WTC11 (cell line): ENCODE measurements at regions not wholly inside any gene's neighbourhood (a gene's known extent, or its start where the extent isn't known, plus 50 kb on each side); places are given as distances from the start of the nearest gene placed in this dataset.

ENCODE experiments used
- ATAC-seq: fragments of 200-7000 bp; cut with Tn5 transposase; 2 replicates; pipeline ENCODE4 v1.10.0; 2021; ENCODE audit warnings: mild to moderate bottlenecking, moderate library complexity
- CTCF ChIA-PET: fragments of 300-600 bp; sonication (Branson Sonifier 250); formaldehyde crosslinking; loops from one replicate; lab custom pipeline; 2021; ENCODE audit warnings: antibody characterized with exemption; lab: Charles Lee
- POLR2A ChIA-PET: fragments of 350-600 bp; sonication (Branson Sonifier 250); formaldehyde crosslinking; loops from one replicate; lab custom pipeline; 2021; ENCODE audit warnings: antibody characterized with exemption; lab: Charles Lee
- DNase-seq: peaks from one replicate; pipeline ENCODE4 v3.0.0; 2021; ENCODE audit warnings: low spot score
- H3K27ac Mint-ChIP-seq: 2 replicates; pipeline ENCODE4 v1.8.0; 2021; ENCODE audit warnings: mixed read lengths
- H3K27me3 Mint-ChIP-seq: 2 replicates; pipeline ENCODE4 v1.8.0; 2021; ENCODE audit warnings: low read depth, mild to moderate bottlenecking, moderate library complexity, mixed read lengths
- H3K36me3 Mint-ChIP-seq: 2 replicates; pipeline ENCODE4 v1.8.0; 2021; ENCODE audit warnings: mixed read lengths
- H3K4me1 Mint-ChIP-seq: 2 replicates; pipeline ENCODE4 v1.8.0; 2022; ENCODE audit warnings: mixed read lengths
- H3K4me3 Mint-ChIP-seq: 2 replicates; pipeline ENCODE4 v1.8.0; 2021; ENCODE audit warnings: mild to moderate bottlenecking, moderate library complexity, mixed read lengths
- H3K9me3 Mint-ChIP-seq: 2 replicates; pipeline ENCODE4 v1.8.0; 2021; ENCODE audit warnings: mixed read lengths
- AFF4 ChIP-seq: sonication (generic); formaldehyde crosslinking; IDR thresholded peaks from 2 replicates; pipeline ENCODE4 v1.8.1; 2023; ENCODE audit warnings: mild to moderate bottlenecking, missing genetic modification reagents, borderline replicate concordance
- ARID4B ChIP-seq: sonication (generic); formaldehyde crosslinking; IDR thresholded peaks from 2 replicates; pipeline ENCODE4 v1.8.0; 2023; ENCODE audit warnings: missing genetic modification reagents, mild to moderate bottlenecking, borderline replicate concordance
- ATF3 ChIP-seq: sonication (generic); formaldehyde crosslinking; conservative IDR thresholded peaks from 2 replicates; pipeline ENCODE4 v1.8.1; 2022; ENCODE audit warnings: mild to moderate bottlenecking, missing genetic modification reagents
- CDX4 ChIP-seq: fragments of 250-450 bp; sonication (Bioruptor Pico); IDR thresholded peaks from 2 replicates; pipeline ENCODE4 v1.9.0; 2021; ENCODE audit warnings: moderate library complexity, mild to moderate bottlenecking, inconsistent platforms, borderline replicate concordance
- CTCF ChIP-seq: fragments of 200-600 bp; IDR thresholded peaks from 2 replicates; pipeline ENCODE4 v1.8.0; 2022; ENCODE audit warnings: antibody characterized with exemption
- ESRRA ChIP-seq: sonication (generic); formaldehyde crosslinking; IDR thresholded peaks from 2 replicates; pipeline ENCODE4 v1.8.1; 2022; ENCODE audit warnings: mild to moderate bottlenecking, missing genetic modification reagents, borderline replicate concordance
- FOXJ3 ChIP-seq: sonication (generic); formaldehyde crosslinking; IDR thresholded peaks from 2 replicates; pipeline ENCODE4 v1.9.0; 2021; ENCODE audit warnings: missing genetic modification reagents, mild to moderate bottlenecking, borderline replicate concordance
- GABPB1 ChIP-seq: sonication (generic); formaldehyde crosslinking; IDR thresholded peaks from 2 replicates; pipeline ENCODE4 v1.8.1; 2023; ENCODE audit warnings: mild to moderate bottlenecking, missing genetic modification reagents
- GTF2I ChIP-seq: fragments of 250-450 bp; sonication (Bioruptor Pico); conservative IDR thresholded peaks from 2 replicates; pipeline ENCODE4 v1.4.0; 2021; ENCODE audit warnings: mild to moderate bottlenecking
- NR2C2 ChIP-seq: sonication (generic); formaldehyde crosslinking; IDR thresholded peaks from 2 replicates; pipeline ENCODE4 v1.8.0; 2022; ENCODE audit warnings: mild to moderate bottlenecking, missing genetic modification reagents
- NR3C1 ChIP-seq: sonication (generic); formaldehyde crosslinking; conservative IDR thresholded peaks from 2 replicates; pipeline ENCODE4 v1.8.1; 2023; ENCODE audit warnings: low read depth, mild to moderate bottlenecking, missing genetic modification reagents
- OVOL2 ChIP-seq: fragments of 250-450 bp; sonication (Bioruptor Pico); IDR thresholded peaks from 2 replicates; pipeline ENCODE4 v1.9.0; 2021; ENCODE audit warnings: mild to moderate bottlenecking, borderline replicate concordance
- PRDM15 ChIP-seq: sonication (generic); formaldehyde crosslinking; IDR thresholded peaks from 2 replicates; pipeline ENCODE4 v1.8.0; 2022; ENCODE audit warnings: missing genetic modification reagents
- PRRX2 ChIP-seq: fragments of 250-450 bp; sonication (Bioruptor Pico); IDR thresholded peaks from 2 replicates; pipeline ENCODE4 v1.8.0; 2021; ENCODE audit warnings: mild to moderate bottlenecking
- RORB ChIP-seq: fragments of 250-450 bp; sonication (Bioruptor Pico); IDR thresholded peaks from 2 replicates; pipeline ENCODE4 v1.9.0; 2021; ENCODE audit warnings: mild to moderate bottlenecking
- USF2 ChIP-seq: sonication (generic); formaldehyde crosslinking; IDR thresholded peaks from 2 replicates; pipeline ENCODE4 v1.8.1; 2023; ENCODE audit warnings: mild to moderate bottlenecking, missing genetic modification reagents, moderate library complexity
- ZNF263 ChIP-seq: sonication (generic); formaldehyde crosslinking; IDR thresholded peaks from 2 replicates; pipeline ENCODE4 v1.8.1; 2022; ENCODE audit warnings: low read depth, mild to moderate bottlenecking, moderate library complexity, missing genetic modification reagents
- ZNF671 ChIP-seq: fragments of 250-450 bp; sonication (Bioruptor Pico); IDR thresholded peaks from 2 replicates; pipeline ENCODE4 v1.8.0; 2021; ENCODE audit warnings: mild to moderate bottlenecking

GRCh38 chr3:141418751-141419150 is 50.4 kb downstream of the ZBTB38 start:
- no peak overlapping the region for H3K4me3 Mint-ChIP-seq
- H3K4me1 Mint-ChIP-seq: peaks cover 4% of the 10 kb centered on the region
- no peak for TF ChIP-seq PRRX2 (CRISPR knock-in tag)
- no peak for TF ChIP-seq ESRRA (CRISPR knock-in tag)
- TF ChIP-seq AFF4 (CRISPR knock-in tag): no peak
- TF ChIP-seq CDX4 (CRISPR knock-in tag): no peak
- no peak for TF ChIP-seq OVOL2
- no peak for TF ChIP-seq FOXJ3 (CRISPR knock-in tag)
- TF ChIP-seq GABPB1 (CRISPR knock-in tag): no peak
- TF ChIP-seq NR2C2 (CRISPR knock-in tag): no peak
- no peak for TF ChIP-seq RORB (CRISPR knock-in tag)
- TF ChIP-seq ZNF671 (CRISPR knock-in tag): no peak
- TF ChIP-seq ARID4B (CRISPR knock-in tag): no peak
- TF ChIP-seq ATF3: no peak
- TF ChIP-seq ZNF263: no peak
- TF ChIP-seq CTCF: no peak
- TF ChIP-seq GTF2I (CRISPR knock-in tag): no peak
- no peak for TF ChIP-seq USF2 (CRISPR knock-in tag)
- no peak for TF ChIP-seq PRDM15 (CRISPR knock-in tag)
- TF ChIP-seq NR3C1 (CRISPR knock-in tag): no peak
- TF ChIP-seq, all 79 proteins: peak for 0
- POLR2A ChIA-PET: no interaction called here
- CTCF ChIA-PET: no interaction called here
- no peaks in the 10 kb centered on the region for H3K27me3 Mint-ChIP-seq
- ATAC-seq (no peak), DNase-seq (no peak)
- no peak overlapping the region for H3K27ac Mint-ChIP-seq
- no peaks in the 10 kb centered on the region for H3K36me3 Mint-ChIP-seq
- peaks cover 4% of the 10 kb centered on the region; the same call in 1 of the 2 replicates for H3K9me3 Mint-ChIP-seq
